OCI-LY1 (cell line): ENCODE measurements at regions not wholly inside any gene's neighbourhood (a gene's known extent, or its start where the extent isn't known, plus 50 kb on each side); places are given as distances from the start of the nearest gene placed in this dataset.

Experiments
- EZH2 ChIP-seq: fragments of 200-600 bp; sonication (generic), shearing (Covaris generic); IDR thresholded peaks from 2 replicates; pipeline ENCODE4 v1.8.0; 2017; ENCODE audit warnings: borderline replicate concordance, mixed run types, mild to moderate bottlenecking, antibody characterized with exemption, low read length, moderate library complexity, mixed read lengths
- TF ChIP-seq, protein P1 (sequence below): fragments of 200-600 bp; sonication (generic), shearing (Covaris generic); IDR thresholded peaks from 2 replicates; pipeline ENCODE4 v1.5.1; 2017; ENCODE audit warnings: mild to moderate bottlenecking, antibody characterized with exemption, low read length, moderate library complexity, mixed read lengths

DNA sequence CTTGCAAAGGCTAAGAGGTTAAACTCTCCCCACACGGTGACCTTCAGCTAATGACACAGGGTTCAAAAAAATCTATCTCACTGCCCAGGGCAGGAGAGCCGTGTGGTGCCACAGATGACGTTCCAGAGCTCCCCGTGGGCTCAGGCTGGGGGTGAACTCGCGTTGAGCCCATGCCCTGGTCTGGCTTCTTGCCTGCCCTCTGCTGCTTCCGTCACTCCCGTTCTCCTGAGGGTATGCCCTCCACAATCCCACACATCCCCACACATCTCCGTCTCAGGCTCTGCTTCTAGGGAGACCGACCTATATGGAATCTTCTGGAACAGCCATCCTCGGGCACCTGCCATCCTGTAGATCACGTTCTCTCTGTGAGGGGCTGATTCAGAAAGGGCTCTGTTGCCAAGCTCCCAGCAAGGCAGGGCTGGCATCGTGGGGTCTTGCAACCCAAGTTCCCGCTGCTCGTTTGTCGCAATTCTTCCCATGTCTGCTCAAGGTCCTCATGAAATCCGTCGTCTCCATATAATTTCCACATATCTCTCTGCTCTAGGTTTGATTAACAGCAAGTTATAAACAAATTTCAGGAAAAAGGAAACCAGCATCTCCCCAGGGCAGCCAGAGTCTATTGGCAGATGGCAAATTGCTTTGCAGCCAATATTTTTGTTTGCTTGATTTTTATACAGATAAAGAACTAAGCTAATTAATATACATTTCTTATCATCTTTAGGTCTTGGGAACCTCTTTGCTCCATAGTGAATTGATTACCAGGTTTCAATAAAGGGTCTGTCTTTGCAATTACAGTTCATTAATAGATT, 278.2 kb downstream of the PTPRU start:
- TF ChIP-seq, protein P1, sequence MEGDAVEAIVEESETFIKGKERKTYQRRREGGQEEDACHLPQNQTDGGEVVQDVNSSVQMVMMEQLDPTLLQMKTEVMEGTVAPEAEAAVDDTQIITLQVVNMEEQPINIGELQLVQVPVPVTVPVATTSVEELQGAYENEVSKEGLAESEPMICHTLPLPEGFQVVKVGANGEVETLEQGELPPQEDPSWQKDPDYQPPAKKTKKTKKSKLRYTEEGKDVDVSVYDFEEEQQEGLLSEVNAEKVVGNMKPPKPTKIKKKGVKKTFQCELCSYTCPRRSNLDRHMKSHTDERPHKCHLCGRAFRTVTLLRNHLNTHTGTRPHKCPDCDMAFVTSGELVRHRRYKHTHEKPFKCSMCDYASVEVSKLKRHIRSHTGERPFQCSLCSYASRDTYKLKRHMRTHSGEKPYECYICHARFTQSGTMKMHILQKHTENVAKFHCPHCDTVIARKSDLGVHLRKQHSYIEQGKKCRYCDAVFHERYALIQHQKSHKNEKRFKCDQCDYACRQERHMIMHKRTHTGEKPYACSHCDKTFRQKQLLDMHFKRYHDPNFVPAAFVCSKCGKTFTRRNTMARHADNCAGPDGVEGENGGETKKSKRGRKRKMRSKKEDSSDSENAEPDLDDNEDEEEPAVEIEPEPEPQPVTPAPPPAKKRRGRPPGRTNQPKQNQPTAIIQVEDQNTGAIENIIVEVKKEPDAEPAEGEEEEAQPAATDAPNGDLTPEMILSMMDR = no peak
- TF ChIP-seq EZH2 = no peak
